ENCODE measurements at regions not wholly inside any gene's neighbourhood (a gene's known extent, or its start where the extent isn't known, plus 50 kb on each side); places are given as distances from the start of the nearest gene placed in this dataset.
A peak's percentile ranks its signal among the peaks of the same experiment; 100 is the strongest.
"Not testable (repeated sequence)": the region's sequence is repeated elsewhere in the genome, so short reads cannot be mapped to it uniquely, and the experiment has no call there.

DNA sequence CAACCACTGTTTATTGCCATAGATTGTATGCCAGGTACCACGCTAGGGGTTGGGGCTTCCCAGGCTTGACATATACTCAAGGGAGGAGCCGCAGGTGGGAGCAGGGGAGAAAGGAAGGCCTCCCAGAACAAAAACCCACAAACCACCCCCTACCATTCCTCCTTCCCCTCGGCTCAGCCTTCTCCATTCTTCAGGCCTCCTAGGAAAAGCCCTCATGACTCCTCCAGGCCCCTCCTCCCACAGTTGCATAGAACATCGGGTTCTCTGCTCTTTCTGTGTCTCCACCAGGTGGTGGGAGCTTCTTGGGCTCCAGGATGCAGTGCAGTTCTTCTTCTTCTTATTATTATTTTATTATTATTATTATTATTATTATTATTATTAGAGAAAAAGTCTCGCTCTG lies 80.3 kb downstream of the ZFP36L2 start:
- DNase-seq: no peak

DNA sequence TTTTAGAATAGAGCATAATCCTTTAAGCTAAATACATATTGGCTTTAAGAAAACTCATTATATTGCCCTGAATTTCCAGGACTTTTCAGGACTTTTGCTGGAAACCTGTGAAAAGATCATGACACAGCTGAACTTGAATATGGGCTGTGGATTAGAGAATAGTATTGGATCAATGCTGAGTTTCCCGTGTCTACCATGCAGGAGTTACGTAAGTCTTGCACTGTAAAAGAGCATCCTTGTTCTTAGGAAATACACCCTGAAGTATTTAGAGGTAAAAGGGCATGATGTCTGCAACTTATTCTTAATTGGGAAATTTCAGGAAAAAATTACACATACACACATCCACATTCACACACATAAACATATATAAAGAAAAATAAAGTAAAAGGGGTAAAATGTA lies 82.1 kb downstream of the ZFP36L2 start:
- DNase-seq: no peak

GRCh38 chr2:43143756-43144155 lies 82.7 kb downstream of the ZFP36L2 start:
- no peak for DNase-seq

- no peak for DNase-seq
Observed at GRCh38 chr2:43142921-43143438, 83.4 kb downstream of the ZFP36L2 start.

- DNase-seq: not testable (repeated sequence)
Observed at GRCh38 chr2:43141636-43142151, 84.7 kb downstream of the ZFP36L2 start.

GRCh38 chr2:43139996-43140621 lies 86.3 kb downstream of the ZFP36L2 start:
- no peak for DNase-seq

DNA sequence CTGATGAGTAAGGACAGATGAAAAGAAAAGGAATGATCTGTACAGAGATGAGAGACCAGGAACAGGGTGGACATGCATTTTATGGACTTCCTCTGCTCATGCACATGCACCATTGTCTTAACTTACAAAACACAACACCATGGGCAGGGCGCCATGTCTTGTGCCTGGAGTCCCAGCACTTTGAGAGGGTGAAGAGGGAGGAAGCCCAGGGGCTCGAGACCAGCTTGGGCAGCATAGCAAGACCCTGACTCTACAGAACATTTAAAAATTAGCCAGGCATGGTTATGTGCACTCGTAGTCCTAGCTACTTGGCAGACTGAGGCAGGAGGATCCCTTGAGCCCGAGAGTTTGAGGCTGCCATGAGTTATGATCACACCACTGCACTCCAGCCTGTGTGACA lies 86.9 kb downstream of the ZFP36L2 start:
- no peak for DNase-seq

DNA sequence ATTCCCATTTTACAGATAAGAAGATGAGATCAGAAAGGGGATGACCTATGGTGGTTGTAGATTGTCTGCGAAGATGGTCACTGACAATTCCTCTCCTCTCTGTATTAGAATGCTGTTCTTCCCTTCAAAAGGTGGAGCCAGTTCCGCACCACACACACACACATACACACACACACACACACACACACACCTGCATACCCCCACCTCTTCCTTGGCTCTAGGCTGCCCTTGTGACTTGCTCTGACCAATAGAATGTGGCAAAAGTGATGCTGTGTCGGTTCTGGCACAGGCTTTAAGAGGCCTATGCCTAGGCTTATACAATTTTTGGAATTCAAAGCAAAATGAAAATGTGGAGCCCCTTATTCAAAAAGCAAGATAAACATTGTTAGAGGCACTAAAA lies 88.0 kb downstream of the ZFP36L2 start:
- no peak for DNase-seq

GRCh38 chr2:43136876-43137275 lies 89.5 kb downstream of the ZFP36L2 start:
- DNase-seq: no peak

DNA sequence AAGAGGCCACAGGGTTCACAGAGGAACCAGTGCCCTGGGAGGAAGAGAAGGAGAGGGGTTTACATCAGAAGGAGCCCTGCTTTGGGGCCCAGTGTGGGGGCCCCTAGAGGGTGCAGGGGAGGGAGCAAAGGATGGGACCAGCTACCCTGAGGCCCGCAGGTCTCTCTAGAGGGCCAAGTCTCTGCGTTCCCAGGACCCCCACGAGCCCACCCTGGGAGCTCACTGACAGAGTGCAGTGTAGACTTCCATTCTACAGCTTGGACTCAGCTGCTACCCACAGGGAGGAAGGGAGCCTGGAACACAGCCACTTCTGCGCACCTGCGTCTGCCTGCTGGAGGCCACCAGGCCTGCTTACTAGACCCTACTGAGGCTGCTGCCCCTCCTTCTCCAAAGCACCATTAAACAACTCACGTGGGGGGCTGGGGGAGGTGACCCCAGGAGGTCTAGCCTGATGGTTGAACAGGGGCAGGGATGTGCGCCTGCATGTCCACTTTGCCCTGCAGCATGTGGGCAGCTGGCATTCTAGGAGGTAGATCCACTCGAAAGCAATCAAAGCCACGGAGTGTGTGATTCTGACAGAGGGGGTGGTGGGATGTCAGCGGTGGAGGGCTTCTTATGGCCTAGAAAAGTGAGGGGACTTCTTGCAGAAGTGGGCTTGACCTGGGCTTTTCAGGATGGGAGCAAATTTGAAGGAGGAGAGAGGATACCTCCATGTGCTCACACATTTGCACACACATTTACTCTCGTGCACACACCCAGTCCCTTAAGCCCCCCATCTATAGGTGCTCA lies 90.2 kb downstream of the ZFP36L2 start:
- no peak for DNase-seq

DNA sequence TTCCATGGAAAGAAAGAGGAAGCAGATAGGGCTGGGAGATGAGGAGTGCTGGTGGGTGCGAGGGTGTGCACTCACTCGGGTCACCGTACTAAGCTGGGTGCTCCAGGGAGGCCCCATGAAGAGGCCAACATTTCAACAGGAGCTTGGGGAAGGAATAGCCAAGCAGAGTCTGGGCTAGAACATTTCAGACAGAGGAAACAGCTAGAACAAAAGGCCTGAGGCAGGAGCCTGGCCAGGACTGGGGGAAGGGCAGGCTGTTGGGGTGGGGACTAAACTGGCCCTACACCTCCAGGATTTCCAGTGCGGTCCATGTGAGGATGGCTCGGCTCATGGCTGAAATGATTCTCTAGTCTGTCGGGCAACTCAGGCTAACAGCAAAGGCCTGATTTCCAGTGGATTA lies 90.8 kb downstream of the ZFP36L2 start:
- DNase-seq: no peak

- DNase-seq: no peak
Observed at GRCh38 chr2:43134571-43134889, 91.9 kb downstream of the ZFP36L2 start.

- DNase-seq: peak; percentile 56
Observed at GRCh38 chr2:43133708-43134570, 92.5 kb downstream of the ZFP36L2 start.

DNA sequence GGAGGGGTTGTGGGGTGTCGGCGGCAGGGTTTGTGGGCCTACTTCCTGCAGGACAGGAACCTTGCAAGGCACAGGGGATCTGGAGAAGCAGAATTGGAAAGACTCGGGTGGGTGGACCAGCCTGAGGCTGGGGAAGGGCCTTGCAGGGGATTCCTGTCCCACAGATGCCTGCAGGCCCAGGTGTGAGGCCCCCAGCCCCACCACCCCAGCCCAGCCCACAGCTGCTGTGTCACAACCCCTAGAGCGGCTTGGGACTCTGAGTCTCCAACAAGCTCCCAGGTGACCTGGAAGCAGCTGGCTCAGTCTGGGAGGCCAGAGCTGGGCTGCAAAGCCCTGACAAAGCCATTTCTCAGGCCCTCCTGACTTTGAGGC lies 93.1 kb downstream of the ZFP36L2 start:
- DNase-seq: no peak

DNA sequence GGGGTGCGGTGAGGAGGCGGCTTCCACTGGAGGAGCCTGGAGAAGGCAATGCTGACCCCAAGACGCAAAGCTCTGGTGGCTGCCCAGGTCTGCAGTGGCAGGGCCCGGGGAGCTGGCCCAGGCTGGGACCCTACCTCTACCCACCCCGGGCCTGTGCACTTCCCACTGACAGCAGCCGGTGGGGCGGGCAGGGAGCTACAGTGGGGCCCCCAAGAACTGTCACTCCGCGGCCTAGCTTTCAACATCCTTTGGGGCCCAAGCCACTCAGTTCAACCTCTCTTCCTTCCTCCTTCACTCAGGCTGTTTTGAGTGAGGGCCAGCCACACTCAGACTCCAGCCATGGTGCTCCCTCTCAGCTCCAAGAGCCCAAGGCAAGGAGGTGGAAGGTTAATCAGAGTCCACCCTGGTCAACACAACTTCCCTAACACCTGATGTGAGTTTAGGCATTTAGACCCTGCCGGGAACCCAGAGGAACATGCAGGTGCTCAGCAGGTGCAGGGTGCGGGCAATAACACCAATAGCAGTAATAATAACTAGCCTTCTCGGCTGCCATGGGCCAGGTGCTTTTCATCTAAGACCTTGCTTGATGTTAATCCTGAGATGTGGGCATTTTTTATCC lies 93.6 kb downstream of the ZFP36L2 start:
- DNase-seq: no peak

DNA sequence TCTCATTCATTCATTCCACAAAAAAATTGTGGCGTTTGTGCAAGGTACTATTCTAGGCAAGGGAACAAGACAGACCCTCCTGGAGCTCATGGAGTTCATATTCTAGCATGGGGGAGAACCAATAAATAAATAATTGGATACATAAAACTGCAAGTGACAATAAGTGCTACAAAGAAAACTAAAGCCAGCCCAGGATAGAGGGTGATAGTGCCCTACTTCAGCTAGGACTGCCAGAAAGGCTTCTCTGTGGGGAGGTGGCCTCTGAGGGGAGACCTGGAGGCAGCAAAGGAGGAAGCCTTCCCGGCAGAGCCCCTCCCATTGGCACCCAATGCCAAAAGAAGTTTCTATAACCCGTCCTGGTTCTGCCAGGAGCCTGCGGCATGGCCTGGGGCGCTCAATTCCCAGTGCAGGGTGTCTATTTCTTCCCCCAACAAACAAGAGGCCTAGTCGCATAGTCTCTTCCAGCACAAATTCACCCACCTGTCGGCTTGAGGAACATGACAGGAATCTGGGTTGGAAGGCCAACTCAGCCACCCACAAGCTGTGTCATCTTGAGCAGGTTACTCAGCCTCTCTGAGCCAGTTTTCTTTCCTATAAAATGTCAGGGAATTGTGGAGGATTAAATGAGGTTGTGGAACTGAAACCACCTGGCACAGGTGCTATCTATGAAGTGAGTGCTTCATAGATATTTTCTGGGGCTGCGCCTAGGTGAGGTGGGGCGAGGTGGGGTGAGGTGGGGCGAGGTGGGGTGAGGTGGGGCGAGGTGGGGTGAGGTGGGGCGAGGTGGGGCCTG lies 94.3 kb downstream of the ZFP36L2 start:
- no peak for DNase-seq

GRCh38 chr2:43131051-43131889 lies 95.1 kb downstream of the ZFP36L2 start:
- DNase-seq: peak; percentile 70

DNA sequence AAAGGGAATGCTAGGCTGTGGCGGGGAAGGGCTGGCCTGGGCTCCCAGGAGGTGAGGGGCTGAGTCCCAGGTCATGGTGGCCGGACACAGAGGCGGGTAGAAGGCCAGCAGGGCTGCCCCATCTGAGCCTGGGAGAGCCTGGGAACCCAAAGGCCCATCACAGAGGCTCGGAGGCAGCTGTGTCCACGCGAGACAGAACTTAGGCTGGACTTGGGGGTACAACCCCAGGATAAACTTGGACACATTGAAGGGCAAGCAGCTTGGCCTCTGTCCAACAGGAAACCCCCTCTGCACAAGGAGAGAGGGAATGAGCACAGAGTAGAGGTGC lies 95.9 kb downstream of the ZFP36L2 start:
- no peak for DNase-seq

DNA sequence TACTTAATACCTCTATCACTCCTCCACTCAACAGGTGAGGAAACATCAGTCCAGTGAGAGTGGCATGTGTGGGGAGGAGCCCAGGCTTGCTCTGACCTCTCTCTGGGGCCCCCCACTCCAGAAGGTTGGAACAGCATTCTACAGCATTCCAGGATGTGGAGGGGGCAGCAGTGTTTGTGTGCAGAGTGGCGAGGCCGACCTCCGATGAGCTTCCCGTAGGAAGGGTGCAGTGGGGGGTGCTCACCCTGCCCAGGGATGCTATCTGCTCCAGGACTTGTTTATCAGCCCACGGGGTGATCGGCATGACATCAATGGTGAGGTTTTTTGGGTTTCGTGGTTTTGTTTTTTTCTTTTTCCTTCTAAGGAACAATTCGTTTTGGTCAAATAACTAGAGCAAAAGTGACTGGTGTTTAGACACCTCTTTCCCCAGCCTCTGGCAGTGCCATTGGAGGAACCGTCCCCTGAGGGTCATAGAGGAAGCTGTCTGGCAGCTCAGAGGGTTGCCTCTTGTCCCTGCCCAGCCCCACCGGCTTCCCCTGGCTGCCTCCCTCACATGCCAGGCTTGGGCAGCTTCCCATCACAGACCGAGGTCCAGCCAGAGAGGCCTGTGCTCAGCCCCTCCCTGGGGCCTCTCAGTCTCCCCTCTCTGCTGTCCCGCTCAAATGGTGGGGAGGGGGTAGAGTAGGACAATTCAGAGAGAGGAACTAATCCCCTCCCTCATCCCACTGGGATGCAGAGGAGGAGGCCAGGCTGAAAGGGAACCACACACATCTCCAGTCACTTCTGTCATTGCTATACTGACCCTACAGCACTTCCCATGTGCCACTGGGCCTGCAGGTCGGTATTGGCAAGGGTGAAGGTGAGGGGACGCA lies 96.5 kb downstream of the ZFP36L2 start:
- DNase-seq: no peak

DNA sequence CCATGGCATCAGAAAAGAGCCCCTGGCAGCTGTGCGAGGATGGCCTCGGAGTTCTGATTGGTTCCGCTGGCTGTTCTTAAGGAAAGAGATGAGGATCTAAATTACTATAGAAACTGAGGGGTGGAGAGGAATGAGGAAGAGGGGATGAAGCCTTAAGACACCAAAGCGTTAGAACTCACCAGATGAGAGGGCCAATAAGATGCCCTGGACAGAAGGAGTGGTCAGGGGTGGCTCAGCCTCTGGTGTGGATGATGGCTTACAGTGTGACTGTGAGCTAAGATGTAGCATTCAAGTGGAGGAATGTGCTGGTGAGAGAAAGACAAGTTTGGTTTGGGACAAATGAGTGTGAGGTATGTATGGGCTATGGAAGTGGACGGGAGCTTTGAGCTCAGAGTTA lies 97.8 kb downstream of the ZFP36L2 start:
- no peak for DNase-seq
